Cerebellar nuclear complex (tissue), 1 donor: ENCODE measurements at regions not wholly inside any gene's neighbourhood (a gene's known extent, or its start where the extent isn't known, plus 50 kb on each side); places are given as distances from the start of the nearest gene placed in this dataset.
"Not testable (repeated sequence)": the region's sequence is repeated elsewhere in the genome, so short reads cannot be mapped to it uniquely, and the experiment has no call there.

Experiments
- DNase-seq, 2 experiments: peaks; one replicate each; lab custom pipeline; 2025; lab: John Stamatoyannopoulos, UW

DNA sequence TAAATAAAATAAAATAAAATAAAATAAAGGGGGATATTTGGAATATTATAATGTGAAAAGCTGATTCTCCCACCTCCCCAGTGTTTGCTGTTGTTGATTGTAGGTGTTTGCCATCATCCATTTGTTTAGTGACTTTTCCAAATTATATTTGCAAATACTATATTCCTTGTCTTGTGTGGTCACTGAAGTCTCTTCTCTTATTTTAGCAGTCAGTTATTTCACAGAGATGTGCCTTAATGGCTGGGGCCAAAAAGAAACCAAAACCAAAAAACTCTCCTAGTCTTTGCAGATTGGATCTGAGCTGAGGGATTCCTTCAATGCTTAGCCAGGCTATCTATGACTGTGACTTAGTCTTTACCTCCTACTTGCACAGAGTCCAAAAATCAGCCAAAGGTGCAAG lies 70.9 kb upstream of the ZNF169 start:
- DNase-seq, result no peak

DNA sequence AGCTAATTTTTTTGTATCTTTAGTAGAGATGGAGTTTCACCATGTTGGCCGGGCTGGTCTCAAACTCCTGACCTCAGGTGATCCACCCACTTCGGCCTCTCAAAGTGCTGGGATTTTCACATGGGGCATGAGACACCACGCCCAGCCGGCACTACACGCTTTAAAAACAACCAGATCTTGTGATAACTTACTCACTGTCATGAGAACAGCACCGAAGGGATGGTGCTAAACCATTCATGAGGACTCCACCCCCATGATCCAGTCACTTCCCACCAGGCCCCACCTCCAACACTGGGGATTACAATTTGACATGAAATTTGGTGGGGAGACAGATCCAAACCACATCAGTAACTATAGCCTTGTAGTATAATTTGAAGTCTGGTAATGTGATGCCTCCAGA lies 67.4 kb upstream of the ZNF169 start:
- DNase-seq, result not testable (repeated sequence)

DNA sequence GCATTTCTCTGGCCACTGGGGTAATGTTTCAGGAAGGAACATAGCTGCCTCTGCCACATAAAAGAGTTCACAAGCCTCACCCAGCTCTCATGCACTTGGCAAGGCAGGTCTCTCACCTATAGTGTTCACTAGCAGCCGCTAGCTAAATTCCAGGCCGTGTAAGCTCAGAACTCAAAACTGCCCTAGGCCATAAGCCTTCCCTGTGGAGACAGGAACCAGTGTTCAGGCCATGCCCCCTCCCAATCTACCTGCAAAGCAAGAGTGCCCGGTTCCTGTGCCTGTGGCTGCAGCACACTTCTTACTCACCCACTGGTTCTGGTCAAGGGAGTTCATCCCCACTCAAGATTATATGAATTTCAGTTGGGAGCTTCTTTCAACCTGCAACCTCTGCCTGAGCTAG lies 60.7 kb upstream of the ZNF169 start:
- no peak for DNase-seq

DNA sequence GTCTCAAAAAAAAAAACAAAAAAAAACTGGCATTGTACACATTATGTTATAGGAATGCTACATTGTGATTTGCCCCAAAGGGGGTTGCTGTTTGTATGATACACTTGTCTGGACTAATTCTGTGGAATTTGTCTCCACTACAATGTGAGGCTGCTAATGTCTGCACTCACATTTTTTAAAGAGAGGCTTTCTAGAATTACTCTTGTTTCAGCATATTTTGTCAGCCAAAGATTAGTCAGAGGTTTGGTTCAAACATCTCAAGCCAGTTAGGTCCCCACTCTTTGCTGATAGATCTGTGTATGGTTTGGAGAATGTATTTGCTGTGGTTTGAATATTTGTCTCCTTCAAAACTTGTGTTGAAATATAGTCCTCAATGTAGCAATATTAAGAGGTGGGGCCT lies 59.3 kb upstream of the ZNF169 start:
- DNase-seq, result no peak

DNA sequence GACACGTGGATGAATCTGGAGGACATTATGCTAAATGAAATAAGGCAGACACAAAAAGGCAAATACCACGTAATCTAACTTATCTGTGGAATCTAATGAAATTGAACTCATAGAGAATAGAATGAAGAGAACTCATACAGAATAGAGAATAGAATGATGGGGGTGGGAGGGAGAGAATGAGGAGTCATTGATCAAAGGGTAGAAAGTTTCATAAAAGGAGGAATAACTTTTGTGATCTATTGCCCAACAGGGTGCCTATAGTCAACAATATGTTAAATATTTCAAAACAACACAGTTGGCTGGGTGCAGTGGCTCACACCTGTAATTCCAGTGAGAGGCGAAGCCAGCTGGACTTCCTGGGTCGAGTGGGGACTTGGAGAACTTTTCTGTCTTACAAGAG lies 54.9 kb upstream of the ZNF169 start:
- DNase-seq, result no peak

DNA sequence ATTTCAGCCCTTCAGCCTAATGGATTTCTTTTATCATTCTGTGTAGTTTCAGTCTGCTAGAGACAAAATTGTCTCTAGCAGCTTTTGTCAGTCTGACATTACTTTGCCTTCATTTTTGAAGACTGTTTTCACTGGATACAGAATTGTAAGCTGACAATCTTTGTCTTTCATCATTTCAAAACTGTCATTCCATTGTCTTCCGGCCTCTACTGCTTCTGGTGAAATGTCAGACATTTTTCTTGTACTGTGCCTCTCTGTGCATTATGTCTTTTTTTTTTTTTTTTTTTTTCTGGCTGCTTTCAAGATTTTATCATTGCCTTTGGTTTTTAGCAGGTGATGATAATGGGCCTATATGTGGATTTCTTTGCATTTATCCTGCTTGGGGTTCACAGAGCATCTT lies 51.3 kb upstream of the ZNF169 start:
- DNase-seq, result no peak
